ENCODE measurements at regions not wholly inside any gene's neighbourhood (a gene's known extent, or its start where the extent isn't known, plus 50 kb on each side); places are given as distances from the start of the nearest gene placed in this dataset.

DNA sequence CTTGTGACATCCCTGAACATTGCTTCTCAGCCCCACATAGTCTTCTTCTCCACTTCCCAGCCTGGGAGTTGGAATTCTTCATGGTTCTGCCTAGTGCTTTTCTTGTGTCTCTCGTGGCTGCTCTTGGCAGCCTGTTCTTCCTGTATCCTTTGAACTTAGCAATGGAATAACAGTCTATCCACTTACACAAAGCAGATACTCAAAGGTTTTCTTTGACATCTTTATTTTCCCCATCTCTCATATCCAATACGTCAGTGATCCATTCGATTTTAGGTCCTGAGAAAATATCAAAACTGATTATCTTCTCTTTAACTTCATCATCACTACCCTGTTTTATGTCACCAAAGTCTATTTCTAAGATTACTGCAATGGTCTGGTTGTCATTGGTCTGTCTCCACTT lies 1091.2 kb upstream of the PIK3C3 start:
- no peak for DNase-seq

DNA sequence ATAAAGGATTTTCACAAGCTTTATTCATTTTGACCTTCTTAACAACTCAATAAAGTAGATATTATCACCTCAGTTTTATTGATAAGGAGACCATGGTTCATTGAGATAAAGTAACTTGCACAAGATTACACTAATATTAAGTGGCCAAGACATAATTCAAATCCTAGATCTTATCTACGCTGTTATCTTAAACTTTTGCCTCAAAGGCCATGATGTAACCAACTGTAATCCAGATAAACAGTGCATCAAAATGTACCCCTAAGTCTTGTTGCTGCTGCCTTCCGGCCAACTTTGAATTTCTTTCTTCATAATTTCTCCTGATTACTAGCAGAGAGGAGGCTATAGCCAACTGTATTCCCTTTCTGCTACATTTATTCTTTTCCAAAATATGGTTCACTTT lies 1094.8 kb upstream of the PIK3C3 start:
- no peak for DNase-seq

DNA sequence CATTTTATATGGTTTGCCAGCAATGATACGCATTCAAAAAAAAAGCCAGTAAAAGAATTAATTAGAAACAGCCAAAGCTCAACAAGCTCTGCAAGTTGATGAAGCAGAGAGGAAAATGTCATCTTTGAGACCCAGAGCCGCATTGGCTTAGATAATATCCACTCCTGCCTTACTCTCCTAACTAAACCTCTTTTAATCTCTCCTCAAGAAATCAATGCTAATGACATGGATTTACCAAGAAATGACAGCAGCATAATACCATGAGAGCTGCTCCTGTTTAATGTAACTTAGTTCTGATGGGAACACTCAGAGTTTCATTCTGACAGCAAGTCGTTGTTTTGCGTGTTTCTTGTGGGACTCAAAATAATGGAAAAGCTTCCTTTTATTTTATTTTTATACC lies 1099.4 kb upstream of the PIK3C3 start:
- no peak for DNase-seq

DNA sequence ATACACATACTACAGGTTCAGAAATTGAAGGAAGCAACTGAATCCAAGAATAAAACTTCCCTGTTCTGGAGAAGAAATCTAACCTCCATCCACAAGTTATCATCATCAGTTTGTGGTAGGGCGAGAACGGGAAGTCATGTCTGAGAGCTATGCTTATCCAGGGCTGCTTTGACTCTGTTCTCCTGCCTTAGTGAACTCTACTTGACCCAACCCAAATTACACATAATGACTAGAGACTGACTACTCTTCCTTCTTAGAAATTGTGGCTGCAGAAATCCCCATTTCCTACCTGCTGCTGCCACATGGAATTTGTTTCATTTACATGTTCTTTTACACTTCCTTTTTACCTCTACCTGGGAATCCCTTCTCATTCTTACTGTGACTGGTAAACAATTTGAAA lies 1102.6 kb upstream of the PIK3C3 start:
- no peak for DNase-seq

DNA sequence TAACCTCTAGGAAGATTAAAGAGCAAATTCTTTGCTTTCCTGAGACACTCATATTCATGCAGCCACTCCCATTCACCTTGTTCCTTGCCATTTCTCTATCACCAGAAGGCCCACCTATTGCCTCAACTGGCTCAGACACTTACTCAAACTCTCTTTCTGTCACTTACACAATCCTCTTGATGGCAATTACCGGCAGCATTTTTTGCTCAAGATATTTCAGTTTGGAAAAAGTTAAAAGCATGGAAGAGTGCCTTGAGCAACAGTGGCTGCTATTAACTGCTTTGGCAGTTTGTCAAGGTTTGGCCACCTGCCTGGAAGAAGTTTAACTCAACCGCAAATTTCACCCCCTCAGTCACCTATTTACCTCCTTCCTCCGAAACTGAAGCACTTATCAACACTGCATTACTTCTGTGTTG lies 1104.0 kb upstream of the PIK3C3 start:
- peak; percentile 40 for DNase-seq

DNA sequence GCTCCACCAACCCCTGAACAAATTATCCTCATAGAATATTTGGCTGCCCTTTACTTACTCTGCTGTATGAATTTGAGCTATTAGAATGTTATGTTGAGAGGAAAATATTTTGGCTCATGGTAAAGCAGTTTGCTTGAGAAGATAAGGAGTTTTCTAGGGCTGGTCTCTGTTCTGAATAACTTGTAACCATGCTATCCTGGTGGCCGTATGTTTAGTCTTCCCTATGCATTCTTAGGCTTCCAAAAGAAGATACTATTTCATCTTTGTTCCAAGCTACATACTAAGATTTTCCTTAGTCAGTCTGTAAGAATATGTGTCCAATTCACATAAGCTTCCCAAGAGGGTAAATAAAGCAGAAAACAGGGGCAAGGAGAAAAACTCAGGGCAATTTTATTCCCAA lies 1105.1 kb upstream of the PIK3C3 start:
- DNase-seq = no peak

DNA sequence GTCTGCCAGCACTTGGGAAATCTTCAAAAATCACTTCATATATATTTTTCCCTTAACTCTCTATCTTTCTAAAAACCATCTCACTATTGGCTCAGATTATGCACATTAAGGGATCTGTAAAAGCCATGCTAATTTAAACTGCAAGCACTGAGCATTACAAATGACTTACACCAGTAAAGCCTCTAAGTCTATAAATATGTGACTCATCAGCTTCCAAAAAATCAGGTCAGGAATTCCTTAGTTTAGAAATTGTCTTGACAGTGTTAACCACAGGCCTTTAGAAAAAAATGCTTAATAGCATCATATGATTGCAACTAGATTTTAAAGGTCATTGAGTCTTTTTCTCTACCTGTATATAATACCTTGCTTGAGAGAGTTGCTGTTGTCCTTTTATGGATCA lies 1113.6 kb upstream of the PIK3C3 start:
- DNase-seq = no peak

DNA sequence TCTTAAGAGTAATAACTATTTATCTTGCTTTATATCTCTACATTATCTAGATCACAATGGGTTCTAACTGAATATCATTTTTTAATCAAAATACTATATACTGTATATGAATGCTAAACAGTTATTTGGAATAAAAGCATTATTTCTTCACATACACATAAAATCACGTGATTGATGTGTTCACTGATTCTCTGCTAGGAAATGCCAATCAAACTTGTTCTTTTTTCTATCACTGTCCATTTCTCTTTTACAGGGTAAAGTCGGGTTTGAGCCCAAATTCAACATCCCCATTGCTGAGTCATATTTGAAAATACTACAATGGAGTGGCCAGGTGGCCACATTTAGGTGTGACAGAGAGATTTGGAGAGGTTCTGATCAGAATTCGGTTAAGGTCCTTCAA lies 1114.0 kb upstream of the PIK3C3 start:
- no peak for DNase-seq

DNA sequence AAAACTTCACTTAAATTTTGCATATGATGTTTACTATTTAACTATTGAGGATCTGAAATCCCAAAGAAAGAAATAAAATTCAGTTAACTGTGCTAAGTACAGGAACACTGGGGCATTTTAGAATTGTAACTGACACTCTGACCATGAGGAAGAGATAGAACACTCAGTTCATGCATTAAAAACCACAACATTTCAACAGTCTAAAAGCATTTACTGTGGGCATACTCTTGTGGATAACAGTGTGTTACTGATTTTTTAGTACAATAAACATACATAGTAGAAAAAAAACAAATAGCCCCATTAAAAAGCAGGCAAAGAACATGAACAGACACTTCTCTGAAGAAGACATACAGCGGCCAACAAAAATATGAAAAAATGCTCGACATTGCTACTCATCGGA lies 1122.7 kb upstream of the PIK3C3 start:
- no peak for DNase-seq

DNA sequence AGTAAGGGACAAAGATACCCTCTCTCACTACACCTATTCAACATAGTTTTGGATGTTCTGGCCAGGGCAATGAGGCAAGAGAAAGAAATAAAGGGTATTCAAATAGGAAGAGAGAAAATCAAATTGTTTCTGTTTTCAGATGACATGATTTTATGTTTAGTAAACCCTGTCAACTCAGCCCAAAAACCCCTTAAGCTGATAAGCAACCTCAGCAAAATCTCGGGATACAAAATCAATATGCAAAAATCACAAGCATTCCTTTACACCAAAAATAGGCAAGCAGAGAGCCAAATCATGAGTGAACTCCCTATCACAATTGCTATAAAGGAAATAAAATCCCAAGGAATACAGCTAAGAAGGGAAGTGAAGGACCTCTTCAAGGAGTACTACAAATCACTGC lies 1130.7 kb upstream of the PIK3C3 start:
- DNase-seq = no peak

DNA sequence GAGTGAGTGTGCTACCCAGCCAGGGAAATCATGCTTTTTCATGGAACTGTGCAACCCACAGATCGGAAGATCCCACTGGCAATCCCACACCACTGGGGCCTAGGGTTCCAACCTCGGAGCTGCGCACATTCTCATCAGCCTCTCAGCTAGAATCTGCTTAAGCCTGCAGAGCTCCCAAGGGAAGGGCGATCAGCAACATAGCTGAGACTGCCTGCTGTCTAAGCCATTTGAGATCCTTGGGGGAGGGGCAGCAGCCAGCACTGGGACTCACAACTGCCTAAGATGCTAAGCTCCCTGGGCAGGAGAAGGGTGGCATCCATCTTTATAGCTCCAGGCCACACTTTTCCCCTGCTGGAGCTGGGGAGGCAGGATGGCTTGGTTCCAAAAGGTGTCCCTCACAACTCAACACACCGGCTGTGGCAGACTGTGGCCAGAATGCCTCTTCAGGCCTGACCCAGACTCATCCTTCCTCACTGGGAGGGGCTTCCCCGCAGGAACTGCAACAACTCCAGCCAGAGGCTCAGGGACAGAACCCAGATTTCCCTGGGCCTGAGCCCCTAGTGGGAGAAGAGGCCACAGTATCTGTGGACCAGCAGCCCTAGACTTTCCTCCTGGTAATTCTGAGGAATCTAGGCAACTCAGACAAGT lies 1133.3 kb upstream of the PIK3C3 start:
- DNase-seq = no peak

DNA sequence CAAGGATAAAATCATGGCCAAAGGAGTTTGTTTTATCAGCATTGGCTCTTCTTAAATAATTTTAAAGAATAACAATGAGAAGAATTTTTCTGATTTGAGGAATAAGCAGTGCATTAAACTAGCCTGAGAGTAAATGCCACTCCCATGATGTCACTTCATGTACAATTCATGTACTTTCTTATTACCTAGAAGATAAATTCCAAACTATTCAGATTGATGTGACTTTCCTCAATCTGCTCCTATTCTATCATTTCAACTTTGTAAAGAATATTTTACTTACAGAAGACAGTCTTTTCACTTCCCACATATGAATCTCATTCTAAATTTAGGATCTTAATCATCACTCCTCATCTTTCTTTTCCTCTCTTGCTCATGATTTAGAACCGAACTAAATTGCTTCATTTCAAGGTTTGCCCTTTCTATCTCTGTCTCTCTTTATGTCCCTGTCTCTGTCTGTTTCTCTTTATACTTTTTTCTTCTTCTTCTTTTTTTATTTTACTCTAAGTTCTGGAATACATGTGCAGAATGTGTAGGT lies 1142.0 kb upstream of the PIK3C3 start:
- DNase-seq = no peak

DNA sequence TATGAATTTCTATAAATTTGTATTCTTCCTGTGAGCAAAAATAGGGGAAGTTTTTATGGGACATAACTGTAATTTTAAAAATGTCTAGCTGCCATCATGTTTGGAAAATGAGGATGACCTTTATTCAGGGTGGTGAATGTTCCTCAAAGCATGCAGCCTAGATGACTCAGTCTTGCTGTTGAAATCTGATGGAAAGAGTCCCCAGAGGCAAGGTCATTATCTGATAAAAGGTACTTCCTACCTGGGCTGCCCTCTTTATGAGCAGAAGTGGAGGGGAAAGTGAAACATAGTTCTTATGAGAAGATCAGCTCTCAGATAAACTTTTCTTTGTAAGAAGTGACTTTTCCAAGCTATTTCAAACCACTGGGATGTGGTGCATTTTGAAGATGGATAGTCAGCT lies 1144.7 kb upstream of the PIK3C3 start:
- DNase-seq = no peak

DNA sequence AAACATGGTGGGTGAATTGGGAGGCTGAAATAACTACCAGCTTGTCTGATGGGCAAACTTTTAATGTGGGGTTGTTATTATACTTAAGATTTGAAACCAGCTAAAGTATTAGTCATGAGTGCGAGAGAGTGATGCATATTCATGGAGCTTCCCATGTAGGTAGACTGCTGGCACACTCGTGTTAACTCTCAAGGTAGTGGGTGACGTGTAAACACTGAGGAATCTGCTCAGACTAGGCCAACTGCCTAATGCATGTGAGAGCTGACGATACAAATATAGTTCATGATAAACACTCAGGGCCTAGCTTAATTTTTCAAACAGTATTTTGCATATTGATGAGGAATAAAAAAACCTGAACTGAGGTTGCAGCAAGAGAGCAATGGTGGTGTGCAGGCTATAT lies 1165.7 kb upstream of the PIK3C3 start:
- no peak for DNase-seq

DNA sequence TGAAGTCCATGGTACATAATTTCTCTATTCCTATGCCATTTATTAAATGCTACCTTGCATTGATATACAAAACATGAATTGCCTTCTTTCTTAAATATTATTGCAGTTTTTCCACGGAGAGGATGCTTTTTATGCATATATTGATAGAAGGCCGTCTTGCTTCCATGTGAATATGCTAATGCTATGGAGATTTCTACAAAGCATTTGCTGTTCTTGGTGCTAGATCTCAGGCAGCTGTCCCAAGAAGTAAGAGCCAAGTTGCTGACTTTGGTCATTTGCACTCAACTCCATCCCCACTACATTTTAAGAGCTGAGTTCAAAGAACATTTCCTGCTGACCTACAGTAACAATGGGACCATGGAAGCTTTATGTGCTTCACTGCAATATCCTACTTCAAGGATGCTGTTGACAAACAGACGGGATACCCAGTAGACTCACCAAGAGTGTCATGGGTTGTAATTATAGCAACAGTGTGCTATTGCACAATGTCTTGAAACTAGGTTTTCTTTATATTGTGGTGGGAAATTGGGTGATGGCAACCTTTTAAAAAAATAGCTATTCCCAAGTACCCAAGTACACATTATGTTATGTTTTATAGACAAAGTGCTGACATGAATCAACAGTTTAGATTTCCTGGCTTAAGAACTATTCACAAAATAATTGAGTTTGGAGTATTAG lies 1172.4 kb upstream of the PIK3C3 start:
- DNase-seq = no peak

DNA sequence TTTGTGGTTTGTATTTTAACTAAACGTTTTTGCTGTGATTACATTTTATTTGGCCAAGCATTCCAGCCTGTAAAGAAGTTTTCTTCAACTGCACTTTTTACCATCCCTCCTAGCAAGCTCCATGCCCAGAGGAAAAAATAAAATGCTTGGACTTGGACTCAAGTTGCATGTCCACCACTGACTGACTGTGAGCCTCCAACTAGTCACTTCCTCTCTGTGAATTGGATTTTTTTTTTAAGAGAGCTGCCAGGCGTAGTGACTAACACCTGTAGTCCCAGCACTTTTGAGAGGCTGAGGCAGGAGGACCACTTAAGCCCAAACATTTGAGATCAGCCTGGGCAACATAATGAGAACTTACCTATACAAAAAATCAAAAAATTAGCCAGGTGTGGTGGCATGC lies 1185.2 kb upstream of the PIK3C3 start:
- no peak for DNase-seq

DNA sequence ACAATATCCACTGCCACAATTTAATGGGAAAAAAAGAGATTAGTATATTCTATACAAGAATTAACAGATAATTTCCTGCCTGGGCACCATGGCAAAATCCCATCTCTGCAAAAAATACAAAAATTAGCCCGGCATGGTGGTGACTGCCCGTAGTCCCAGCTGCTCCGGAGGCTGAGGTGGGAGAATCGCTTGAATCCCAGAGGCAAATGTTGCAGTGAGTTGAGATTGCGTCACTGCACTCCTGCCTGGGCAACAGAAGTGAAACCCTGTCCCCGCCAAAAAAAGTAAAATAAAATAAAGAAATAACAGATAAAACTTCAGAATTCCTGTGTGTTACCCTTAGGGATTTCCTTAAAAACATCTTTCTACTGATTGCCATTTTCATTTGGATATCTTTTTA lies 1194.8 kb upstream of the PIK3C3 start:
- no peak for DNase-seq

DNA sequence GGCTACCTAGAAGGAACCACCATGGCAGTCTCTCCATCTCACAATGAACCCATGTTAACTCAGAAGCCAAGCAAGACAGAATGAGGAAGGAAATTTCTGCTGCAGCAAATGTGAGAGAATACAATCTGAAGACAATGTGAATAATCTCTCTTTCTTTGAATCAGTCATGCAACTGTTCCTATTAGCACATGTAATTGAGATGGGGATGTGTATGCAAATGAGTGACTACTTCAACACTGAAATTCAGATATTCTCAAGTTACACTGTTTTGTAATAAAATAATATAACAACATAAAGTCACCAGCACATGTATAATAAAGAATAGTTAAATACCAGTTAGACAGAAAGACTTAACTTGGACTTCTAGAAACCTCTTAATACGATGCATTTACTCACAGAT lies 1200.6 kb upstream of the PIK3C3 start:
- DNase-seq = no peak

DNA sequence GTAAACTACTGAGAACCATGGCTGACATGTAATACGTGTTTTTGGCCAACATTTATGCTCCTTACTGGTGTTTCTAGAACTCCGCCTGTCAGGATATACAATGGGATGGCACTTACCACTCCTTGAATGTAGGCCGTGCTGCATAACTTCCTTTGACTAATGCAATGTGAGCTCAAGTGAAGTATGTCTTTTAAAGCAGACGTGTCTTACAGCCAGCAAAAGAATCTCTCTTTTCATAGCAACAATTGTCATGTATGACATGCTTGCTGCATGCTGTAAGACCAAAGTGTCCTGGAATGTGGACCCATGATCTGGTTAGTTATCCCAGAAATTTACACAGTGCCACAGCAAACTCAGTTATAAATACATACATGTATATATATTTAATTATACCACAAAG lies 1202.7 kb upstream of the PIK3C3 start:
- no peak for DNase-seq

DNA sequence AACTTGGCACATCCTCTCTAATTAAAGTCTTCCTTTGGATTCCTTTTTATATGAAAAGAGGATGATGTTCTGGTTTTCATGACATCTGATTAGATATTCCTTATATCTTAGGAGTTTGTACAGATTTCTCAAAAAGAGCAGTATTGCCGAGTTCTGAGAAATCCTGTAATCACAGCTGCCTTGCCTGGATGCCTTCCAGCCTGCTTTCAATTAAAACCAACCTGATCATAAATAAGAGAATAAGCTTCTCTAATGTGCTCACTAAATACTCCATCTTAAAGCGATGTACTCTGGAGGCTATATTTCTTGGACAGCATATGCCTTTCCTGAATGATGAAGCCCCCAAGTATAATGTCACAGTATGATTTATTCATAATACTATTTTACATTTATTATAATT lies 1203.8 kb upstream of the PIK3C3 start:
- DNase-seq = no peak

DNA sequence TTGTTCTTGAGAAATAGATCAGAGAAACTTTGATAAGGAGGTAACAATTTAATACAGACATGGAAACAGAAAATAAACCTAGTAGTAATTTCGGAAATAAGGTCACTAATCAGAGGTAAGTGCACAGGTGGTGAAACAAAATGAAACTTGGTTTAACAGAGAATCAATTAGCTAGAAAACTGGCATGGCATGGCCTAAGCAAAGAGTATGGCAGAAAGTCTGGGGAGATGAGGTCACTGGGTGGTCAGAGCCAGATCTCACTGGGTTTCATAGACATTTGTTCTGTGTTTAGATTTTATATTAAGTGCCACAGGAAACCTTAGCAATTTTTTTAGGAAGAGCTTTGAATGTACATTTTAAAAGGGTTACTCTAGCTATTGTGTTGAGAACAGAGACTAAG lies 1216.0 kb upstream of the PIK3C3 start:
- no peak for DNase-seq

DNA sequence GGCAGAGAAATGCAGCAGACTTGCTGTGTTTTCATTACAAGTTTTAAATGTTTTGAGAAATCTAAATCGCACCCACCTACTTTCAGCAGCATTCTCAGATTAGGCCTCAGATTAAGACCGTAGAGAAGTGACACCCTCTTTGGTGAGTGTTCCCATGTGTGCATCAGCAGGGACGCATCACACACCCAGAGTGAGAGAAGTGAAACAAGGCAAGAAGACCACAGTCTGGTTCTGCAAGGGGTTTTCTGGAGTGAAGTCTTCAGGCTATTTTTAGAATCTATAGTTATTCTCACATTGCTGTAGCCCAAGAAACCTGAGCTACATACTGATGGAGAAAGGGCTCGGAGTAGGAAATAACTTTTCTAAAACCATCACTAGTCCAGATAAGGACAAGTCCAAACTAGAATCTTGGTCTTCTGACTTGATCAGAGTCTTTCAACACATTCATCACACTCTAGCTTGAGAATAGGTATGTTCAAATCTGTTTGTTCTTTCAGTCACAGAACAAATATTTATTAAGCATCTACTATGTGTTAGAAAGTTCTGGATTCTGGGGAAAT lies 1216.6 kb upstream of the PIK3C3 start:
- no peak for DNase-seq

DNA sequence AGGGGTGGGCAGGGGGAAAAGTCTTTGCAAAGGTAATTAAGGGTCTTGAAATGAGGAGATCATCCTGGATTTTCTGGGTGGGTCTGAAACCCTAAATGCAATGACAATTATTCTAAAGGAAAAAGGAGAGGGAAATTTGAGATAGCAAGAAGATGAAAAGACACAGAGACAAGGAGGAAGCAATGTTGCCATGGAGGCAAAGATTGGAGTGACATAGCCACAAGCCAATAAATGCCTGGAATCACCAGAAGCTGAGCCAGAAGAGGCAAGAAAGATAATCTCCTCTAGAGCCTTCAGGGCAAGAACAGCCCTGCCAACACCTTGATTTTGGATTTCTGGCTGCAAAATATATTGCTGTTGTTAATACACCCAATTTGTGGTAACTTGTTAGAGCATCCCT lies 1246.3 kb upstream of the PIK3C3 start:
- DNase-seq = no peak

DNA sequence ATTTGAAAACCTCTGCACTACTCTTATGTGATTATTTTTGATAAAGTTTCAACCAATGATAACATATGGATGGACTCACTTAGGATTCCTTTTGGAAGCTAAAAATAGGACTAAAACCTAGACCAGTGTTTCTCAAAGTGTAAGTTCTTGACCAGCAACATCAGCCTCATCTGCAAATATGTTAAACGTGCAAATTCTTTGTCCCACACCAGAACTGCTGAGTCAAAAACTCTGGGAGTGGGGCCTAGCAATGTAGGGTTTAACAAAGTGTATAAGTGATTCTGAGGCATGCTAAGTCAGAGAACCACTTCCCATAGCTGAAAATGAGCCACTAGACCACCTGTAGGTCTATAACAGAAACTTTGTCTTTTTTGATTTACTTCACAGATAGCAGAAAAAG lies 1247.2 kb upstream of the PIK3C3 start:
- DNase-seq = no peak

DNA sequence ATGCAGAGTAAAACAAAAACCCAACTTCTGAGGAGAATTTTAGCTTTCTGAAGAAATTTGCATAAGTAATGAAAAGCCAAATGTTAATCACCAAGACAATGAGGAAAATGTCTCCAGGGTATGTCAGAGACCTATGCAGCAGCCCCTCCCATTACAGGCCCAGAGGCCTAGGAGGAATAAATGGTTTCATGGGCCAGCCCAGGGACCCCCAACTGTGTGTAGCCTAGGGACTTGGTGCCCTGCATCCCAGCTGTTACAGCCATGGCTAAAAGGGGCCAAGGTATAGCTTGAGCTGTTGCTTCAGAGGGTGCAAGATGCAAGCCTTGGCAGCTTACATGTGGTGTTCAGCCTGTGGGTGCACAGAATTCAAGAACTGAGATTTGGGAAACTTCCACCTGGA lies 1256.9 kb upstream of the PIK3C3 start:
- no peak for DNase-seq
